HG02981 (cell line): ENCODE measurements at regions not wholly inside any gene's neighbourhood (a gene's known extent, or its start where the extent isn't known, plus 50 kb on each side); places are given as distances from the start of the nearest gene placed in this dataset.

Experiments
- ATAC-seq: cut with Tn5 transposase; IDR thresholded peaks from one replicate; pipeline ENCODE4 v1.9.1; 2021; ENCODE audit warnings: mild to moderate bottlenecking, moderate library complexity; ENCODE audit not compliant: unreplicated experiment

DNA sequence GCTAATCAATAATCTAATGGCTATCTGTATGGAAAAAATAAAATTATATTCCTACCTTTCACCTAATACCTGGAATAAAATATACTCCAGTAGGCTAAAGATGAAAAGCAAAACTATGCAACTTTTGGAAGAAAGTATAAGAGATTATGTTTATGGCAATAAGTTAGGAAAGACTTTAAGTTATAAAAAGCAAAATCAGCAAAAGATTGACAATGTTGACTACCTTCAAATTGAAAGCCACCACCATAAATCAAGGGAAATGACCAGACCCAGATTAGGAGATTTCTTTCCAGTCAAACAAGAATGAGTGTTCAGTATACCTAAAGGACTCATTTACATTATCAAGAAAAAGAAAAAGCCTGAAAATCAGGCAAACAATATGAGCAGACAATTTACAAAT is 159.1 kb upstream of the ZBED5 start:
- no peak for ATAC-seq

DNA sequence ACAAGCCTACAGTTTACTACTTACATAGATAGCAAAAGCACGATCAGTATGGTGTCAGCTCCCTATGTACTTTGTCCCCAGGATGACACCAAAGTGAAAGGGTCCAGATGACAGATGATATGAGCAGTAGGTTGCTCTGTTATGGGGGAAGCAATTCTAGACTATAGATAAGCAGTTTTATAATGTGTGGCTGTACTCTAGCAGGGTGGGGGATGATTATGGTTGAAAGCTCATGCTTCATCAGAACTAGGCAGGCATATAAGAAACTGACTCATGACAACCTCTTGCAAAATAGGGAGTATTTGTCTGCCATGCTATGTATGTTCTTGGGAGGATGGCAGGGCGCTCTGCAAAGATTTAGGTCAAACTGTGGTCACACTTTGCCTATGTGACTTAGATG is 158.2 kb upstream of the ZBED5 start:
- ATAC-seq = no peak

DNA sequence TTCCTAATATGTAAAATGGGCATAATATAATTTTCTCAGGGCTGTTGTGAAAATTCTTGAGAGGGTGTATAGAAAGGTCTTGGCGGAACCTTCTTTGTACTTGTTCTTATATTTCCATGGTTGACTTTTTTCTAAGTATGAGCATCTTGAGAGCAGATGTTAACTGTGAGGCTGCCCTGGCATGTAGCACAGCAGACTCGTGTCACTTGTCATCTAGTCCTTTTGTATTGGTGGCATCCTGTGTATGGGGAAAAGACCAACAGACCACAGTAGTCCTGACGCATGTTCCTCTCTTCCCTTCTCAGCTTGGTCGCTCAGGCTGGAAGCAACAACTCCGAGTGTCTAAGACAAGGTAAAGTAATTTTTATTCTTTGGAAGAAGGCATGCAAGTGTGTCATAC is 153.8 kb upstream of the ZBED5 start:
- ATAC-seq = no peak

DNA sequence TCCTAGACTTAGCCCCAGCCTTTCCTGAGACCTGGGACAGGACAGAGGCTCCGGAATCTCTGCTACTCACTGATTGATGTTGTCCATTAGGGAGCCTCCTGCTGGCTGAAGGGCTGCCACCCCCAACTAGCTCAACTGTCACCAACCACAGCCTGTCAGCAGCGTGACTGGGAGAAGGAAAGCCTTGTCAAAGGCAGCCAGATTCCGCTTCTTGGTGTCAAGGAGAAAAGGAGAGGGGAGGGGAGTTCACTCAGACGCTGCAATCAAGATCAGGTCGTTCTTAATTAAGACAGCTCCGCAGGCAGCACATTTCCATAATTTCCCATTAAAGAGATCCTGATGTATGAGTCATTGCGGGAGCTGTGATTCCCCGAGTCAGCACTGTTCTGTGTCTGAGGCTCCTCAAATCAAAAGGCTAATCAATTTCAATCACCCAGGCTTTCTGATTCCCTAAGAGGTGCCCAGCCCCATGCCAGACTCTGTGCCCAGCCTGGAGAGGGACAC is 152.8 kb upstream of the ZBED5 start:
- ATAC-seq = no peak

DNA sequence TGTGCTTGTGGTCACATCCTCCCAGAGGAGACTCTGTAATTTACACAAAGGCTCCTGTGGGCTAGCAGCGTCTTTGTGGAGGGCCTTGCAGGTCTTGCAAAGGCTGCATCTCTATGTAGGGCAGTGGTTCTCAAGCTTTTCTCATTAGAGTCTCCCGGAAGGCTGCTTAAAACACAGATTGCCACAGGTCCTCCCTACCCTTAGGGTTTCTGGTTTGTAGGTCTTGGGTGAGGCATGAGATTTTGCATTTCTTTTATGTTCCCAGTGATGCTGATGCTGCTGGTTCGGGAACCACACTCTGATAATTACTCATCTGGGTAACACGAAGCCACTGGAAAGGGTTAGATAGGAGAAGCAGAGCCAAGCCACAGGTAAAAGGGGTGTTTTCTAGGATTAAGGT is 151.3 kb upstream of the ZBED5 start:
- no peak for ATAC-seq

DNA sequence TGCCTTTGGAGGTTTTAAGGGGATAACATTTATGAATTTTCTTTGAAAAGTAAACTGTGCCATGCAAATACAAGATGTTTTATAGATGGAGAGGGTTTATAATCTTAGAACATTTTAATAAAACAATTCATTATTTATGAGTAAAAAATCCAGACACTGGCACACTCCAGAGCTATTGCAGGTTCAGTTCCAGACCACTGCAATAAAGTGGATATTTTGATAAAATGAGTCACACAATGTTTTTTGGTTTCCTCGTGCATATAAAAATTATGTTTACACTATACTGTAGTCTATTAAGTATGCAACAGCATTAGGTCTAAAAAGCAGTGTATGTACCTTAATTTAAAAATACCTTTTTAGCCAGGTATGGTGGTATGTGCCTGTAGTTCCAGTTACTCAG is 146.2 kb upstream of the ZBED5 start:
- no peak for ATAC-seq

DNA sequence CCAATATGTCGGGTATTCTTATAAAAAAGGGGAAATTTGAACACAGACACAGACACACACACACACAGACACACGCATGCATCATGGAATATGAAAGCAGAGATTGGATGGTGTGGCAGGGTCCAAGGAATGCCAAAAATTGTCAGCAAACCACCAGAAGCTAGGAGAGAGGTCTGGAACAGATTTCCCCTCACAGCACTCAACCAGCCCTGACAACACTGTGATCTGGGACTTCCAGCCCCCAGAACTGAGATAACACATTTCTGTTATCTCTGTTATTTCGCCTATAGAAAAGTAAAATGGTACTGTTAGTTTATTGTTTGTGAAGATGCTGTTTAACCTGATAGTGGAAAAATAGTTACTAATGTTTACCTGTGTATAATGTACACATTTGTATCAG is 145.4 kb upstream of the ZBED5 start:
- ATAC-seq = no peak

DNA sequence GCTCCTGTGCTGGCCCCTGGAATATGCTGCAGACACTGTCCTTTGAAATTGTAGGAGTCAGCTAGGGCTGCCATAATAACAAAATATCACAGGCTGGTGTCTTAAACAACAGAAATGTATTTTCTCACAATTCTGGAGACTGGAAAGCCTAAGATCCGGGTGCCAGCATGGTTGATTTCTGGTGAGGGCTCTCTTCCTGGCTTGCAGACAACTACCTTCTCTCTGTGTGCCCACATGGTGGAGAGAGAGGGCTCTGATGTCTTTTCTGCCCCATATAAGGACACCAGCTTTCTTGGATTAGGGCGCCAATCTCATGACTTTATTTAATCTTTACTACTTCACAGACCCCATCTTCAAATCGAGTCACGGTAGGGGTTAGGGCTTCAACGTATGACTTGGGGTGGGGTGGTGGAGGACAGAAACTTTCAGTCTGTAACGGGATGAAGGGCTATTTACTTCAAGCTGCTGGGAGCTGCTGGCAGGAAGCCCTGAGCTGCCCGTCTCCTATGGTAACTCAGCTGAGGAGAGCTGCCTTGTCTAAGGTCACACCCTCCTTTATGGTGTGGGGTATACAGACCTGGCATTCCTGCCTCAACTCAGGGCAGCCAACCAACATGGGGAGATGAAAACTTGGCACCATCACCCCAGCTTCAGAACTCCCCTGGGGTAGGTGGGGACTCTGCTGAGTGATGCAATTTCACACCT is 142.9 kb upstream of the ZBED5 start:
- no peak for ATAC-seq

DNA sequence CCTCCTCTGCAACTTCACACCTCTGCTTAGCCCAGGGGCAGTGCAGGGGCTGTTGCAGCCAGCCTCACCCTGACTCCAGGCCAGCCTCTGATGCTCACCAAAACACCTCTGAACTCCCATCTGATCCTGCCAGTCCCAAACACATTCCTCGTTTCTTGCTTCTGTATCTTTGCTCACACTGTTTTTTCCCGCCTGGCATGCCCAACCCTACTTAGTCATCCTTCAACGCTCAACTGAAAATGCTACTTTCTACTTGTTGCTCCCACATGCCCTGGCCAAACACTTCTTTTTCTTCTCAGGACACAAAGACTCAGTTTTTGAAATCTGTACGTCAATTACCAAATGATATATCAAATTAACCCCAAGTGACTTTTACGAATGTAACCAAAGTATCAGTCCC is 140.8 kb upstream of the ZBED5 start:
- no peak for ATAC-seq

DNA sequence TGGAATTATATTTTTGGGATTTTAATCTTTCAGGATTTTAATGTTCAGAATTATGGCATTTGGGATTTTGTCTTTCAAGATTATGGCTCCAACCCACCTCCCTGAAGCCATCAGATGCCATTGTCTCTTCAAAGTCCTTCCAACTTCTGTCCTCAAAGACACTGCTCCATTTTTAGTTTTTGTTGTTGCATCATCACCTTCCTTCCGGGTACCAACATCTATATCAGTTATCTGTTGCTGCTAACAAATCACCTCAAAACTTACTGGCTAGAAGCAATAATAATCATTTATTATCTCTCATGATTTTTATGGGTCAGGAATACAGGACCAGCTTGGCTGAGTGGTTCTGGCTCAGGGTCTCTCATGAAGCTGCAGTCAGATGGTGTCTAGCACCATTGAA is 138.8 kb upstream of the ZBED5 start:
- ATAC-seq = no peak

DNA sequence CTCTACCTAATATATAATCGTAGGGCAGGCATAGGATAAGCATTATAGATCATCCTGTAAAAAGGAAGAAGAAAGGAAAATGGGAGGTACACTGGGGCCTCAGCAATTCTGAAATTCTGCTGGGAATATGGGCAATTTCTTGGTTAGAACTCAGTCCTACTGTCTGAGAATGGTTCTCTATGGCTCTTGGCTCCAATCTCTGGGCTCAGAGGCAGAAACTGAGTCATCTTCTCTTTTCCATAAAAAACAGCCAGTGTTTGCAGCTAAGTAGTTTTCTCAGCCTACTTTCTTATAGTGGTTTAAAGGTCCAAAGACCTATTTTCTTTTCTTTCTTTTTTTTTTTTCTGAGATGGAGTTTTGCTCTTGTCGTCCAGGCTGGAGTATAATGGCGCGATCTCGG is 135.8 kb upstream of the ZBED5 start:
- ATAC-seq = no peak

DNA sequence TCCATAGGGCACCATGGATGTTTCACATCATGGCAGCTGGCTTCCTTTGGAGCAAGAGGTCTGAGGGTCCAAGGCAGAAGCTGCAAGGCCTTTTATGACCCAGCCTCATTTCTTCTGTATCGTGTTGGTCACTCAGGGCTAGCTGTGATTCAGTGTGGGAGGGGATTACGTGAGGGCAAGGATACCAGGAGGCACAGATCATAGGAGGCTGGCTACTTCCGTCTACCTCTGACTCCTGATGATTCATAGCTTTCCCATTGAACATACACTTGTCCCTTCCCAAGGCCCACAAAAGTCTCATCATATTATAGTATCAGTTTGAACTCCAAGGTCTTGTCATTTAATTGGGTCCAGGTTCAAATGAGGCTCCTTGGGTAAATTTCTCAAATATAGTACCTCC is 135.3 kb upstream of the ZBED5 start:
- no peak for ATAC-seq

DNA sequence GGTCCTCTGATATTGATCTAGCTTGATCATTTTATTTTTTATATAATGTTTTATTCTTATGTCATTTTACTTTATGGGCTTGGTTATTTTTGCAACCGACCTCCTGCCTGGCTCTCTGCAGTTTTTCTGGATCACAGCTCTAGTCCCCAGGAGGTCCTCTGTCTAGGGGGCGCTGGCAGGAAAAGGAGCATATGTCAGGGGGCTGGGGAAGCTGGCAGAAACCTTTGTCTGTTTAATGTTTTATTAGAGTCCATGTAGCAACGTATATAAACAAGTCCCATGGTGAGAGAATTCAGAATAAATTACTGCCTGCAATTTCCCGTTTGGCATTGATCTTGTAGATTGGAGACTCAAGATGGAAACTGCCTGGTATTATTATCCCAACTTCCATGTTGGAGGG is 133.5 kb upstream of the ZBED5 start:
- ATAC-seq = no peak

DNA sequence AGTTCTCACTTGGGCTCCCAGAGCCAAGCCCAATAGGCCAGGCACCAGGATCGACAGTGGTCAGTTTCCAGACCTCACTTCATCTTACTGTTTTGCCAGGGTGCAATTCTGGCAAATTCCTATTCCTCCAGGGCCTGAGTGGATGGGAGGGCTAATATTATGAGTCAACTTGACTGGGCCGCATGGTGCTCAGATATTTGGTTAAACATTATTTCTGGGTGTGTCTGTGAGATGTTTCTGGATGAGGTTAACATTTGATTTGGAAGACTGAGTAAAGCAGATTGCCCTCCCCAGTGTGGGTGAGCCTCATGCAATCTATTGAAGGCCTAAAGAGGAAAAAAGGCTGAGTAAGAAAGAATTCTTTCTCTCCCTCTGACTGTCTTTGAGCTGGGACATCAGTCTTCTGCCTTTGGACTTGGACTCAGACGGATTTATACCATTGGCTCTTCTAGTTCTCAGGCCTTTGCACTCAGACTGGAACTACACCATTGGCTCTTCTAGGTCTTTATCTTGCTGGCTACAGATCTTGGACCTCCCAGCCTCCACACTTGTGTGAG is 132.9 kb upstream of the ZBED5 start:
- no peak for ATAC-seq

DNA sequence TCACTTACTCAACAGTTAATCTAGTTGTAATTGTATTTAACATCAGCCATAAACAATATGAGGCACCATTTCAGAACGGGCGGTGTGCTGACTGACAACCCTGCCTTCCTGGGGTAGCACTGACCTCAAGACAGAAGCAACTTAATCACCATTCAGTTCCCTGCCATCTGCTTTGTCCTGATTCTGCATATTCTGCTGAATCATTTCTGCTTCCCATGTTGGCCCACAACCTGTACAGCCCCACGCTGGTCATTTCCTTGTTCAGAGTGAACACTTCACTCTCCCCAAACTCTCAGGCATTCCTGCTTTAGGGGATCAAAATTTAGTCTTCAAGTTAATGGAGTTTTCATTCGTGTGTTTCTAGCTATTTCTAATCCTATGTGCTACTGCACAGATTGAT is 132.3 kb upstream of the ZBED5 start:
- ATAC-seq = no peak

DNA sequence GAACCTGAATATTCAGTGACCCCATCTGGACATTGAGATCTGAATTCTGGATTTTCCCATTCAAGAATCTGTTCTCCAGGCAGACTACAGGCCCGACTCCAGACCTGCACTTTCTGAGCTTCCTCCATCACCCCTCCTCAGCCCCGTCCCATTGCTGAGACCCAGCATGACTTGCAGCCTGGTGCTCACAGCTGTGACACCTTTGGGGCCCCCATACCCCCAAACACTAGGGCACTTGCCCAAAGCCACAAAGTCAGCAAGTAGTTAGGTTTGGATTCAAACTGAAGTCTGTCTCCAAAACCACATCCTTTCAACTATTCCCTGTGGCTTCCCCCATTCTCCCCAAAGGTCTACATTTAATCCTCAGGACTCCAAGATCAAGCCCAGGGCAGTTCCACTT is 128.2 kb upstream of the ZBED5 start:
- no peak for ATAC-seq

DNA sequence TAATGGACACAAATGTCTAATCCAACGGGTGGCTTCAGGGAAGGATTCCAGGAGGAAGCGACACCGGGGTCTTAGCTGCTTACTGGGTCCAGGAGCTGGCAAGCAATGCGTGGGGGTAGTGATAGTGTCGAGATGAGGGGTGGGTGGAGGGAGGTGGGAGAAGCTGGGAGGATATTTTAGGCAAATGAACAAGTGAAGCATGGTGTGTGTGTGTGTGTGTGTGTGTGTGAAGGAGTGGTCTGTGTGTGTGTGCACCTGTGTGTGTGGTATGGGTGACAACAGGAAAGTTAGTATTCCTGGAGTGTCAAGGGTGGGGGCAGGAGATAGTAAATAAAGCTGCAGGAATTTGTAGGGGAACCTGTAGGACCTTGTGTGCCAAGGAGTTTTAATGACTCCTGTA is 126.9 kb upstream of the ZBED5 start:
- no peak for ATAC-seq

DNA sequence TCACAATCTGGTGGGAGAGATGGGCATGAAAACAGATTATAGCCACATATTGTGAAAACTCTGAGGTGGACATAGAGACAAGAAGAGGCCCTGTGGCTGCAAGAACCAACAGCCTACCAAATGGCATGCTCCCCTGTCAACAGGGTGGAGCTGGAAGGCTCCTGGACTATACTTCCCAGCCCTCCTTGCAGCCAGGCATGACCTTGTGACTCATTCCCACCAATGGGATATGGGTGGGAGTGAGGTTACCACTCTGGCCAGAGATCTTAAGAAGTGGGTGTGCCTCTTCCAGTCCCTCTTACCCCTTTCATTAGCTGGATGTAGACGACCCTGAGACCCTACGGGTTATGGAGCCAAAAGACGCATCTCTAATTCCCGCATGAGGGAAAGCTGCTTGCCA is 126.4 kb upstream of the ZBED5 start:
- ATAC-seq = no peak

DNA sequence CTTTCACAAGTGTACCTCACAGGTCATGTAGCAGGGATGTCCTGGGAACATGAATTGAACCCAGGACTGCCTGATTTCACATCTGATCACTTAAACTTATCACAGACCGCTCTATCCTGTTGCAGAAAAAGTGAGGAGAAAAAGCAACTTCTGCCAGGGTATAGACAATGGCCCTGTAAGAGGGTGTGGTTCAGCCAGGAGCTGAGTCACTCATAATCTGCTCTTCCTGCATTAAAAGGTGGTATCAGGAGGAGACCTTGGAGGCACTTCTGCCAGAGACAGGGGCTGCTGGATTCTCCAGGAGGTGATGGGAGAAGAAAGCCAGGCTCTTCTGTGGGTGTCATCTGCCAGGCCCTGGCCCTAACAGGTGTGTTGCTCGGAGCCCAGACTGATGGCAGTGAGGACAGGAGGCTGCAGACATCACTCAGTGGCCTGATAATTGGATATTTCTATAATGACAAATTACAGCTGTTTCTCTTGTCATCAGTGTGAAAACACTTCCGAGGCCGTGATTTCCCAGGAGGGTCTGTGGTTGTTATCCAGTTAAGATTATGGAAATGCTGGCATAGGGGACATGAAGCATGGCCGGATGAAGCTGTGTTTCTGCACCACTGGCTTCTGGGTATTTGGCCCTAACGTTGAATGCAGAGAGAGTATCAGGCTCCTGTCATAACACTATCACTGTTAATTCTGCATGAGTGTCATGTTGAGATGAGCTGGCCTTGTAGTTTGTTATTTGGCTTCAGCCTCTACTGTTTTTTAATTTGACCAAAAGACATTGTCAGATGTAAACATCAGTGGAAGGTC is 125.1 kb upstream of the ZBED5 start:
- ATAC-seq = no peak

DNA sequence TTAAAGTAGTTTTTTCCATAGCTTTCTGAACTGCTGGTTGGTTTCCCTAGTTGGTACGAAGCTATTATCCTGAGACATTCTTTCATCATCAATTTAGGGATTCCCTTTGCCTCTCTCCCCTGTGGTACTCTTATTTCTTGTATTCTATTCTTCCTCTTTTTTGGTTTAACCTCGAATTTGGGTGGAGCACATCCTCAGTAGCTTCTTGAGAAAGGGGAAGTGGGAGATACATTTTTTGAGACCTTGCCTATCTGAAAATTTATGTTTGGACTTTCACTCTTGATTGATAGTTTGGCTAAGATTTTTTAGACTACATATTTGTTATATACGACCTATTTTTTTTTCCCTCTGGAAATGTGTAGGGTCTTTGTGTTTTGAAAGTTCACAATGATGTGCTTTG is 121.7 kb upstream of the ZBED5 start:
- ATAC-seq = no peak

DNA sequence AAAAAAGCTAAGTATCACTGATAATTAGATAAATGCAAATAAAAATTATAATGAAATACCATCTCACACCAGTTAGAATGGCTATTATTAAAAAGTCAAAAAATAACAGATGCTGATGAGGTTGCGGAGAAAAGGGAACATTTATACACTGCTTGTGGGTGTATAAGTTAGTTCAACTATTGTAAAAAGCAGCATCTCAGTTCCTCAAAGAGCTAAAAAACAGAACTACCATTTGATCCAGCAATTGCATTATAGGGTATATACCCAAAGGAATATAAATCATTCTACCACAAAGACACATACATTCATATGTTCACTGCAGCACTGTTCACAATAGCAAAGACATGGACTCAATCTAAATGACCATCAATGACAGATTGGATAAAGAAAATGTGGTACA is 120.3 kb upstream of the ZBED5 start:
- no peak for ATAC-seq

DNA sequence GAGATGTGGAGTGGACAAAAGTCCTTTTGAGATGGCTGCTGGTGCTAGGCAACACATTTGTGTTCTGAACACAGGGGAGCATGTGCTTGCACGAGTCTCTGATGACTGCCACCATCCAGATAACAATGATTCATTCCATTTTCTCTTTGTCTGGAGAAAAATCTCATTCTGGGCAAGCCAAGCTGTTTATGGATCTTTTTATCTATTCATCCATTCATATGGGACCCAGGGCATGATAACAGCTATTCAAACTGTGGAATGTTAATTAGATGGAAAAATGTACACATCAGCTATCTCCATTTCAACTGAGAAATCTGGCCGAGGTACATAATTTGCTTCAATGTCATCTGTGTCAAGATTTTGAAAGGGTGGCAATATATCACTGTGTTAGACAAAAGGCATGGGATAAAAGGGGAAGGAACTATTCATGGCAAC is 117.5 kb upstream of the ZBED5 start:
- ATAC-seq = no peak
